Endothelial cell (in vitro differentiated cells): ENCODE measurements at regions not wholly inside any gene's neighbourhood (a gene's known extent, or its start where the extent isn't known, plus 50 kb on each side); places are given as distances from the start of the nearest gene placed in this dataset.

Source experiments
- DNase-seq: peaks from one replicate; pipeline ENCODE4 v3.0.0; 2021; ENCODE audit warnings: low spot score
- H3K27ac Mint-ChIP-seq: one replicate; pipeline ENCODE4 v1.8.0; 2021; ENCODE audit warnings: mixed read lengths, inconsistent platforms; ENCODE audit not compliant: unreplicated experiment
- H3K27me3 Mint-ChIP-seq: one replicate; pipeline ENCODE4 v1.8.0; 2021; ENCODE audit warnings: mild to moderate bottlenecking, moderate library complexity, mixed read lengths, inconsistent platforms; ENCODE audit not compliant: unreplicated experiment
- H3K36me3 Mint-ChIP-seq: one replicate; pipeline ENCODE4 v1.8.0; 2021; ENCODE audit warnings: mild to moderate bottlenecking, low read depth, mixed read lengths, inconsistent platforms; ENCODE audit not compliant: unreplicated experiment
- H3K4me1 Mint-ChIP-seq: one replicate; pipeline ENCODE4 v1.8.0; 2021; ENCODE audit warnings: mild to moderate bottlenecking, mixed read lengths, inconsistent platforms; ENCODE audit not compliant: unreplicated experiment
- H3K4me3 Mint-ChIP-seq: one replicate; pipeline ENCODE4 v1.8.0; 2021; ENCODE audit warnings: mild to moderate bottlenecking, mixed read lengths, inconsistent platforms; ENCODE audit not compliant: unreplicated experiment
- H3K9me3 Mint-ChIP-seq: one replicate; pipeline ENCODE4 v1.8.0; 2021; ENCODE audit warnings: mixed read lengths, inconsistent platforms; ENCODE audit not compliant: unreplicated experiment
- TF ChIP-seq, protein P1 (sequence below): fragments of 200-600 bp; sonication (generic); IDR thresholded peaks from one replicate; pipeline ENCODE4 v1.5.0; 2021; ENCODE audit warnings: antibody characterized with exemption; ENCODE audit not compliant: unreplicated experiment

DNA sequence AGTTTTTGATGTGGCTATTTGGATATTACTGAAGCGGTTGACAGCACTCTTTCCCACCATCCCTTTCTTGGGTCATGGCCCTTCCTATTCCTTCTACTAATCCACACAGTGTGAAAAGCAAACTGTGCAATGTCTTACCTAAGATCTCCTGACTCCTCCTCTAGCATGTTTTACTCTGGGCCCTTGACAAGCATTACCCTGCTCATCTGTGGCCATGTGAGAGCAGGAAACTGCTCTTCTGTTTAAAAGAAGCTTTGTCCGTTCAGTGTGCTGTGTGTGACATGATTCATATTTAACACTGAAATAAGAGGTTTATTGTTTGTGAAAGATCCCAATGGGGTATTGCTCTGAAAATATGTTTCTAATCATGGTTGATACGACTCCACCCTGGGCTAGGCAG is 1022.5 kb downstream of the AACS start:
- Mint-ChIP-seq H3K4me1 (no peaks in the 10 kb centered on the region), H3K36me3 (peaks cover 11% of the 10 kb centered on the region), H3K4me3 (no peak overlapping the region), H3K27me3 (peaks cover 6% of the 10 kb centered on the region), H3K9me3 (peaks cover 39% of the 10 kb centered on the region), H3K27ac (no peak overlapping the region)
- TF ChIP-seq, protein P1, sequence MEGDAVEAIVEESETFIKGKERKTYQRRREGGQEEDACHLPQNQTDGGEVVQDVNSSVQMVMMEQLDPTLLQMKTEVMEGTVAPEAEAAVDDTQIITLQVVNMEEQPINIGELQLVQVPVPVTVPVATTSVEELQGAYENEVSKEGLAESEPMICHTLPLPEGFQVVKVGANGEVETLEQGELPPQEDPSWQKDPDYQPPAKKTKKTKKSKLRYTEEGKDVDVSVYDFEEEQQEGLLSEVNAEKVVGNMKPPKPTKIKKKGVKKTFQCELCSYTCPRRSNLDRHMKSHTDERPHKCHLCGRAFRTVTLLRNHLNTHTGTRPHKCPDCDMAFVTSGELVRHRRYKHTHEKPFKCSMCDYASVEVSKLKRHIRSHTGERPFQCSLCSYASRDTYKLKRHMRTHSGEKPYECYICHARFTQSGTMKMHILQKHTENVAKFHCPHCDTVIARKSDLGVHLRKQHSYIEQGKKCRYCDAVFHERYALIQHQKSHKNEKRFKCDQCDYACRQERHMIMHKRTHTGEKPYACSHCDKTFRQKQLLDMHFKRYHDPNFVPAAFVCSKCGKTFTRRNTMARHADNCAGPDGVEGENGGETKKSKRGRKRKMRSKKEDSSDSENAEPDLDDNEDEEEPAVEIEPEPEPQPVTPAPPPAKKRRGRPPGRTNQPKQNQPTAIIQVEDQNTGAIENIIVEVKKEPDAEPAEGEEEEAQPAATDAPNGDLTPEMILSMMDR, result no peak
- DNase-seq, result no peak

DNA sequence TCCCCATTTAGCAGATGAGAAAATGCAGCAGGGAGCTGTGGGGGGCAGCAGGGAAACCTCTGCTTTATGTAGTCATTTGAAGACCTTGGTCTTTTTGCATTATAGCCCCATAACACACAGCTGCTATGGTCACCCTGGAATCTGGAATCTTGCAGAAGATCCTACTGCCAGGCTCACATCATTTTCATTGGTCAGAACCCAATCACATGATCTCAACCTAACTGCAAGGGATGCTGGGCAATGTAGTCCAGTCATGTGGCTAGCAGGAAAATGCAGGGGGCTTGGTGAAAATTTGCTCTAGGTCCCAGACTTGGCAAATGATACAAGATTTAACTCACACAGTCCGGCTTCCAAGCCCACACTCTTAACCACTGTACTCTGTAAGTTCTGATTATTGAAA is 1028.7 kb downstream of the AACS start:
- Mint-ChIP-seq H3K27me3 (peaks cover 2% of the 10 kb centered on the region), H3K9me3 (peaks cover 35% of the 10 kb centered on the region), H3K4me1 (no peaks in the 10 kb centered on the region), H3K36me3 (peaks cover 15% of the 10 kb centered on the region), H3K27ac (no peak overlapping the region), H3K4me3 (no peak overlapping the region)
- no peak for DNase-seq
- TF ChIP-seq, protein P1, result no peak

DNA sequence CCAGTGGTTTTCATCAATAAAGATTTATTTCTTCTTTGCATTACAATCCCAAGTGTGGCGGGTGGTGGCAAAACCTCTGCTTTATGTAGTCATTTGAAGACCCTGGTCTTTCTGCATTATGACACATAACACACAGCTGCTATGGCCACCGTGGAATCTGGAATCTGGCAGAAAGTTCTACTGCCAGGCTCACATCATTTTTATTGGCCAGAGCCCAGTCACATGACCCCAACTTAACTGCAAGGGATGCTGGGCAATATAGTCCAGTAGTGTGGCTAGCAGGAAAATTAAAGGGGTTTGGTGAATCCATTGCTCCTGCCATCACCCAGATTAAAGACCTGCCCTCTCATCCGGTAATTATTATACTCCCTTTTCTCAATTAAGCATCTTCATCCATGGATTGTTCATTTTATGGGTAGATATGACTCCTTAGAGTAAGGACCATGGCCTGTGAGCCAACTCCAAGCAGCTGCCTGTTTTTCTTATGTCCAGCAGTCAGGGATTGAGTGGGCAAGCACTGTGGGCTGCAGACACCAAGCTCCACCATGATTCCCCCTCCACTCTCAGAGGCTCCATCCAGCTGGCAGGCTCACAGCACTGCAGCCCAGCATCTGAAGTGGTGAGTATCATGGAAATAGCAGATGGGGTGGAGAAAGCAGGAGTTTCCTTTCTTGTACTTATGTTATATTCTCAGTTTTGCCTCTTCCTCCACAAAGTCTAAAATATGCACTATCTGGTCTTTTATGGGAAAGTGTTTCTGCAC is 1030.7 kb downstream of the AACS start:
- H3K36me3 Mint-ChIP-seq, result peaks cover 10% of the 10 kb centered on the region
- H3K27me3 Mint-ChIP-seq, result peaks cover 4% of the 10 kb centered on the region

DNA sequence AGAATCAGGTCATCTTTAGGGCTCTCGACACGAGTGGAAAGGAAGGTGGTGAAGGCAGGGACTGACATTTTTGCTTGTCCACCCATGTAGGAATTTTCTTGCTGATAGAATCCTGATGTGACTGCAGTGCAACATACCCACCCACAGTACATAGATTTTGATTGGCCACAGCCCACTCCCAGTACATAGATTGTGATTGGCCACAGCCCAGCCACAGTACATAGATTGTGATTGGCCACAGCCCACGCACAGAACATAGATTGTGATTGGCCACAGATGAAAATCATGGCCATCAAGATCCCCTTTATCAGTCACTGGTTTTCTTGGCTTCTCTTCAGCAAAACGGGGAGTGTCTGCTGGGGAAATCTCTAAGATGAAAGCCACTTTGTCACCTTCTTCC is 1041.5 kb downstream of the AACS start:
- no peaks in the 10 kb centered on the region for H3K27me3 Mint-ChIP-seq
- H3K9me3 Mint-ChIP-seq, result peaks cover 19% of the 10 kb centered on the region
- DNase-seq, result no peak
- H3K27ac Mint-ChIP-seq, result no peak overlapping the region
- no peak overlapping the region for H3K4me3 Mint-ChIP-seq
- TF ChIP-seq, protein P1, result no peak
- peaks cover 4% of the 10 kb centered on the region for H3K36me3 Mint-ChIP-seq
- no peaks in the 10 kb centered on the region for H3K4me1 Mint-ChIP-seq

More for the DNA sequence above, 1030.7 kb downstream of the AACS start:
- TF ChIP-seq, protein P1, result no peak
- no peak for DNase-seq
- Mint-ChIP-seq H3K9me3 (peaks cover 38% of the 10 kb centered on the region), H3K27ac (no peak overlapping the region), H3K4me3 (no peak overlapping the region), H3K4me1 (no peaks in the 10 kb centered on the region)

DNA sequence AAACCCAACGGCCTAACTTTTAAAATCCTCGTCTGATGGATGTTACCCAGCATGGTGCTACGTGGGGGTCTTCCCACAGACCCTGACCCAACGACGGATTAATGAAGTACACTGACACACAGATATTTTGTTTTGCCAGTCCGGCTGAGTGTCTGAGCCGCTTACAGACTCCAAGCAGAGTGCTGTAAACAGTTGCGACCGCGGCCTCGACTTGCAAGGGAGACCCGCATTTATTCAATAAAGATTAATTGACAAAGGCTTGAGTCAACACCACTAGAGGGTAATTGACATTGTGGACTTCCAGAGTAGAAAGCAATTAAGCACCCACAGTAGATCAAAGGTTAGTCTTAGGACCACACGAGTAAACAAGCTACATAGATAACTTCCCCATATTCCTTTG is 1042.4 kb downstream of the AACS start:
- DNase-seq, result no peak
- Mint-ChIP-seq H3K9me3 (peaks cover 25% of the 10 kb centered on the region), H3K27me3 (no peaks in the 10 kb centered on the region), H3K36me3 (peaks cover 4% of the 10 kb centered on the region), H3K27ac (no peak overlapping the region), H3K4me3 (no peak overlapping the region), H3K4me1 (no peaks in the 10 kb centered on the region)
- TF ChIP-seq, protein P1, result no peak
